ENCODE measurements at regions not wholly inside any gene's neighbourhood (a gene's known extent, or its start where the extent isn't known, plus 50 kb on each side); places are given as distances from the start of the nearest gene placed in this dataset.

GRCh38 chr6:43907312-43907711 is 137.3 kb downstream of the VEGFA start:
- H3K27me3 ChIP-seq = peaks cover 0 to 8% (median 0%) of the 10 kb centered on the region in 4 donors
- 66 to 95% methylated on average over 2 of the region's 2 CpGs for WGBS, 2 donors
- H3K9me3 ChIP-seq = no peaks in the 10 kb centered on the region
- intact Hi-C loops (cut with DNase I) = no loop called here
- TF ChIP-seq CTCF (IDR thresholded peaks at IDR 0.05) (no peak), POLR2A (IDR thresholded peaks at IDR 0.05) (no peak)
- no peaks in the 10 kb centered on the region for H3K36me3 ChIP-seq
- no peak overlapping the region for H3K27ac ChIP-seq
- H3K4me1 ChIP-seq = peaks cover 0 to 3% (median 0%) of the 10 kb centered on the region in 3 donors
- DNase-seq = no peak
- H3K4me3 ChIP-seq = no peak overlapping the region

GRCh38 chr6:43904311-43905123 is 134.5 kb downstream of the VEGFA start:
- no peak overlapping the region for H3K27ac ChIP-seq
- 64% methylated on average over 6 of the region's 6 CpGs for WGBS, 2 donors
- H3K4me1 ChIP-seq = peaks cover 6 to 15% (median 13%) of the 10 kb centered on the region in 3 donors
- DNase-seq = no peak
- H3K27me3 ChIP-seq = peaks cover 0 to 8% (median 0%) of the 10 kb centered on the region in 4 donors
- intact Hi-C loops (cut with DNase I) = no loop called here
- H3K4me3 ChIP-seq = no peak overlapping the region
- H3K9me3 ChIP-seq = no peaks in the 10 kb centered on the region
- no peaks in the 10 kb centered on the region for H3K36me3 ChIP-seq
- TF ChIP-seq CTCF (IDR thresholded peaks at IDR 0.05) (no peak), POLR2A (IDR thresholded peaks at IDR 0.05) (no peak)

- H3K36me3 ChIP-seq = no peaks in the 10 kb centered on the region
- TF ChIP-seq CTCF (IDR thresholded peaks at IDR 0.05) (no peak), POLR2A (IDR thresholded peaks at IDR 0.05) (no peak)
- peaks cover 0 to 10% (median 0%) of the 10 kb centered on the region in 4 donors for H3K27me3 ChIP-seq
- H3K27ac ChIP-seq = no peak overlapping the region
- no peak for DNase-seq
- intact Hi-C loops (cut with DNase I) = no loop called here
- peaks cover 6 to 15% (median 13%) of the 10 kb centered on the region in 3 donors for H3K4me1 ChIP-seq
- 79 to 85% methylated on average over 5 to 6 of the region's 7 CpGs for WGBS, 2 donors
- no peak overlapping the region for H3K4me3 ChIP-seq
- H3K9me3 ChIP-seq = no peaks in the 10 kb centered on the region
Measured at GRCh38 chr6:43903739-43904290, 133.8 kb downstream of the VEGFA start.

GRCh38 chr6:43901733-43902230 is 131.8 kb downstream of the VEGFA start:
- Histone ChIP-seq H3K36me3 (no peaks in the 10 kb centered on the region), H3K27me3 (peaks cover 0 to 8% (median 0%) of the 10 kb centered on the region in 4 donors), H3K4me3 (no peak overlapping the region), H3K4me1 (peaks cover 6 to 15% (median 13%) of the 10 kb centered on the region in 3 donors), H3K9me3 (no peaks in the 10 kb centered on the region), H3K27ac (peak overlapping the region in 1 of 4 donors; percentile 84)
- 85 to 88% methylated on average over 2 to 4 of the region's 4 CpGs for WGBS, 2 donors
- intact Hi-C loops (cut with DNase I) = no loop called here
- no peak for TF ChIP-seq POLR2A (IDR thresholded peaks at IDR 0.05)
- DNase-seq = no peak

- no peak for DNase-seq
- intact Hi-C loops (cut with DNase I) = no loop called here
- Histone ChIP-seq H3K36me3 (no peaks in the 10 kb centered on the region), H3K27me3 (peaks cover 0 to 3% (median 0%) of the 10 kb centered on the region in 4 donors), H3K4me1 (peaks cover 6 to 15% (median 13%) of the 10 kb centered on the region in 3 donors), H3K9me3 (no peaks in the 10 kb centered on the region), H3K27ac (peak overlapping the region; percentile 36 to 84 (median 41)), H3K4me3 (no peak overlapping the region)
- 57 to 61% methylated on average over 13 of the region's 13 CpGs for WGBS, 2 donors
- TF ChIP-seq CTCF (IDR thresholded peaks at IDR 0.05) (no peak), POLR2A (IDR thresholded peaks at IDR 0.05) (no peak)
Measured at GRCh38 chr6:43900916-43901732, 131.1 kb downstream of the VEGFA start.

All from esophagus squamous epithelium (tissue), 5 donors.